Retinal pigment epithelial cell (primary cell): ENCODE measurements at regions not wholly inside any gene's neighbourhood (a gene's known extent, or its start where the extent isn't known, plus 50 kb on each side); places are given as distances from the start of the nearest gene placed in this dataset.
A peak's percentile ranks its signal among the peaks of the same experiment; 100 is the strongest.

Experiments used
- DNase-seq: peaks from one replicate; pipeline ENCODE4 v3.0.0-alpha.2; 2010; ENCODE audit warnings: low read depth
- H3K4me3 ChIP-seq: 2 replicates; pipeline ENCODE4 v1.5.1; 2011; ENCODE audit warnings: mild to moderate bottlenecking, low read length, control low read depth, moderate library complexity
- TF ChIP-seq, protein P1 (sequence below): conservative IDR thresholded peaks from 2 replicates; pipeline ENCODE4 v1.5.1; 2011; ENCODE audit warnings: low read depth, low read length, control low read depth, inconsistent platforms

DNA sequence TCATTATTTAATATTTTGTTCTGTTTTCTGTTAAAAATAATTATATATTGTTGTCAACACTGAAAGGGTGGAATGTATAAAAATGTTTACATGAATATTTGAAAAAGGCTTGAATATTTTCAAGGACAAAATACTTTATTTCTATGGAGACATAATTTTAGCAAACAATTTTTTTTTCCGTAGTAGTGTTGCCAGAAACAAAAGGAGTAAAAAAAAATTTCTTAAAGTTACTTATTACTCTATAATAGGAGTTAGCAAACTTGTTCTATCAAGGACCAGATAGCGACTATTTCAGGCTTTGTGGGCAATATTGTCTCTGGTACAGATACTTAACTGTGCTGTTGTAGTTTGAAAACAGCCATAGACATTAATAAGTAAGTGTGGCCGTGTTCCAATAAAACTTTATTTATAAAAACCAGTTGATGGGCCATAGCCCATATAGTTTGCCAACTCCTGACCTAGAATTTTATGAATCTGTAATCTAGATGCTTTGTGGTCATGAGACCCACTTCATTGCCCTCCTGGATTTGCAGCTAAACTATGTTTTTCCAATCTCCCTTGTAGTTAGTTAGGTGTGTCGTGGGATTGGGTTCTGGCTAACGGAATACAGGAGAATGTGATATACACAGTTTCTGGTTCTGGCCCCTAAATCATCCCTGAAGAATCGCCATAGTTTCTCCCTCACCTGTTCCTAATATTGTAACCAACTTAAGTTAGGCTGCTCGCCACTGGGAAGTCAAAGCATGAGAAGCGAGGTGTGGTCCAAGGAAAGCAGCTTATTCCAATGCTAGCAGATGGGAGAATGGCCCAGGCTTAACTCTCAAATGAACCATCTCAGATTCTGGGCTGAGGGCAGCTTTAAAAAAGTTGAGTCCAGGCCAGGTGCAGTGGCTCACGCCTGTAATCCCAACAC, 153.6 kb downstream of the ABCA8 start:
- TF ChIP-seq, protein P1, sequence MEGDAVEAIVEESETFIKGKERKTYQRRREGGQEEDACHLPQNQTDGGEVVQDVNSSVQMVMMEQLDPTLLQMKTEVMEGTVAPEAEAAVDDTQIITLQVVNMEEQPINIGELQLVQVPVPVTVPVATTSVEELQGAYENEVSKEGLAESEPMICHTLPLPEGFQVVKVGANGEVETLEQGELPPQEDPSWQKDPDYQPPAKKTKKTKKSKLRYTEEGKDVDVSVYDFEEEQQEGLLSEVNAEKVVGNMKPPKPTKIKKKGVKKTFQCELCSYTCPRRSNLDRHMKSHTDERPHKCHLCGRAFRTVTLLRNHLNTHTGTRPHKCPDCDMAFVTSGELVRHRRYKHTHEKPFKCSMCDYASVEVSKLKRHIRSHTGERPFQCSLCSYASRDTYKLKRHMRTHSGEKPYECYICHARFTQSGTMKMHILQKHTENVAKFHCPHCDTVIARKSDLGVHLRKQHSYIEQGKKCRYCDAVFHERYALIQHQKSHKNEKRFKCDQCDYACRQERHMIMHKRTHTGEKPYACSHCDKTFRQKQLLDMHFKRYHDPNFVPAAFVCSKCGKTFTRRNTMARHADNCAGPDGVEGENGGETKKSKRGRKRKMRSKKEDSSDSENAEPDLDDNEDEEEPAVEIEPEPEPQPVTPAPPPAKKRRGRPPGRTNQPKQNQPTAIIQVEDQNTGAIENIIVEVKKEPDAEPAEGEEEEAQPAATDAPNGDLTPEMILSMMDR: no peak

DNA sequence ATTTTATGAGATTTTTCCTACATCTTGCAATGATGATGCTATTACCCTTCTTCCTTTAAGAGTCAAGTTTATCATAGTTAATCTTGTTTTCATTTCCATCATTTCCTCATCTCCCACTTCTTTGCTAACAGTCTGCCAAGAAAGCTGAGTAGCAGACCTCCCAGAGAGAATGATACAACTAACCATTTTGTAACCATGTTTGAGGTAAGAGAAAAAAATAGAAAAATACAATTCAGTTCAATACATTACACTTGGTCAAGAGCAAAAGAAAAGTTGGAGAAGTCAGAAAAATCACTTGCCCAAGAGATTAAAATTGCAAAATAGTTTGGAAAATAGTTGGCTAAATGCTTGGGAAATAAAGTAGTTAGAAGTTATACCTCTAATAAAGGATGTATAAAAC, 154.4 kb downstream of the ABCA8 start:
- H3K4me3 ChIP-seq: no peak overlapping the region
- DNase-seq: no peak
- TF ChIP-seq, protein P1: no peak

More for the DNA sequence above, 153.6 kb downstream of the ABCA8 start:
- no peak overlapping the region for H3K4me3 ChIP-seq
- DNase-seq: no peak

DNA sequence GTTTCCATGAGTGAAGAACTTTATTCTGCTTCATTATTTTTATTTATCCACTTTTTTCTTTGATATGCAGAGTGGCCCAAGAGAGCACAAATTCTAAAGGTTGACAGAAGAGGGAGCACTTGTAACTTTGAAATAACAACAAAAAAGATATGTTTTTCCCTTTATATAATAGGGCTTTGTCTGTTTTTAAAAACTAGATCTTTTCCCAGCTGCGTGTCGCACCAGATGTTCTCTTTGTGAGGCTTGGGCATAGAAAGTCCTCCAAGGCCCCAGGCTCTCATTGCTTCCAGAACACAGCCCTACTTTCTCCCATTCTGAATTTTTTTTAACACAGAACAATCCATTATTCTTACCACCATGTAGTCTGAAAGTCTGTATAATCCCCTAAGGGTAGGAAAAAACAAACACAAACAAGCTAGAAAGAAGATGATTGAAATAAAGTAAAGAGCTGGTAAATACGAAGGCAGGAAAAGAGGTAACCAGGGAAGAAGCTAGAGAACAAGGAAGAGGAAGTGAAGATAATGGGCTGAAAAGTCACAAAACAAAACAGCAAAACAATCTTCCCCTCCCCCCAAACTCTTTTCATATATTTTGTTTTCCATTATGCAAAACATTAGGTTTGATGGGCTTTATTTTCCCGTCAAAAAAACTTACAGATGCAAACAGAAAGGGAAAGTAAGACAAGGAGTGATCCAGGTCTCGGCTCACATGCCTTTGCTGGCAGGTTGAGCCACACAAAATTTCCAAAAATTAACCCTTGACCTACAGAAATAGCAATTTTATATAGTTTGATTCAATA, 160.4 kb downstream of the ABCA8 start:
- H3K4me3 ChIP-seq: no peak overlapping the region
- TF ChIP-seq, protein P1: peak; percentile 51
- no peak for DNase-seq

DNA sequence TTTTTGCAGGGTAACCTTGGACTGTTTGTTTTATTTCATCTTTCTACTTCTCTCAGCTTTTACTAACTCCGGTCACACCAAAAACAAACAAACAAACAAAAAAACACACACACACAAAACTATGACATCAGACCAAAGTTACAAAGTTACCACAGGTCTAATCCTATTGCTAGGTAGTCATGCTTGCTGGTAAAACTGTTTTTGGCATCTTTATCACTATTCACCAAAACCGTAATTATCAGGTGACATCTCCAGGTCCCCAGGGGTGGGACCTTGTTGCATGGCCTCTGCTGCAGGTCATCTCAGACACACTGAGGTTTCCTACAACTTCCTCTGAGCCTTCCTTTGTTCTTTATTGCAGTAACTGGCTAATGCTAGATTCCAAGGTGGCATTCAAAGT, 162.3 kb downstream of the ABCA8 start:
- DNase-seq: no peak
- H3K4me3 ChIP-seq: no peak overlapping the region
- TF ChIP-seq, protein P1: no peak

DNA sequence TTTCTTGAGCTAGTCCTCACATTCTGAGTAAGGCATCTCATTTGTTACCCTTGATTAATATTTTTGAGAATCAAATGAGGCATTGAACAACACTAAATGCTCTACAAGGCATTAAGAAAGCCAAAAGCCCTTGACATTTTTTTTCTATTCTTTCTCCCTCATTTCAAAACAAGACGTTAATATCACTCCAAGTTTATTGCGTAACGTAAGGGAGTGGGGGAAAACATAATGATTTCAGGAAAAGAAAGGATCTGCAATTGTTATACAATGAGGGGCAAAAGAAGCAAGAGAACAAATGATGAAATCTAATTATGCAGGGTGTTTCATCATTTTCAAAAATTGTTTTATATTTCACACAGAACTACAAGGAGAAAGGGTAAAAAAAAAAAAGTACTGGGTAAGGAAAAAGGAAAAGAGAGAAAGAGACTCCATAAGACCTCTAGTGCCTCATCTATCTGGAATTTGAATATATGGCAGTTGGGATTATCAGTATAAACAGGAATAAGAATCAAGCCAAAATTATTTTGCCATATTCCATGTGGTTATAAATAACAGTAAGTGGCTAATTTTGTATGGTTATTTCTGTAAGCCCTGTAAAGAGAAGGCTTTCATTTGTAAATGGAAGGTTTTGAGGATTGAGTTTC, 163.0 kb downstream of the ABCA8 start:
- no peak overlapping the region for H3K4me3 ChIP-seq
- DNase-seq: no peak
- TF ChIP-seq, protein P1: no peak

DNA sequence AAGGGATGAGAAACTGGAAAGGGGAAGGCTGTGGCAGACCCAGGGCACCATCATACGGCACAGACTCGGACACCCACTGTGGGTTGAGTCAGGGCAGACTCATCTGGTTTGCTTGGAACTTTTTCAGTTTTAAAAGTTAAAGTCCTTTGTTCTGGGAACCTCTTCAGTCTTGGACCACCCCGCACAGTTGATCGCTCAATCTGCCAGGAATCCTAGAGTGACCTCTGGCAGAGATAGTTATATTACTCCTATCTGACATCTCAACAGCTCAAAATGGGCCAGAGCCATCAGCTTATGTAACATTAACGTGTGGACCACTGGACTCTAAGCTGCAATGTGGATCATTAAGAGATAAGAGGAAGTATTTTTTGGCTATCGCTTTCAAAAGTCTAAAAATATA, 164.3 kb downstream of the ABCA8 start:
- no peak overlapping the region for H3K4me3 ChIP-seq
- TF ChIP-seq, protein P1: no peak
- DNase-seq: no peak
